Activated T-cell treated with anti-CD3 and anti-CD28 coated beads, Interleukin-2, amount 50 U/mL, for 48 hours (primary cell): ENCODE measurements at regions not wholly inside any gene's neighbourhood (a gene's known extent, or its start where the extent isn't known, plus 50 kb on each side); places are given as distances from the start of the nearest gene placed in this dataset.
"Not testable (repeated sequence)": the region's sequence is repeated elsewhere in the genome, so short reads cannot be mapped to it uniquely, and the experiment has no call there.

Source experiments
- DNase-seq, 2 experiments: peaks; one replicate each; pipeline ENCODE4 v3.0.0-alpha.2; 2020

GRCh38 chr5:91956738-91957137 is 573.6 kb upstream of the ARRDC3 start:
- DNase-seq, result no peak

GRCh38 chr5:91955610-91956009 is 572.5 kb upstream of the ARRDC3 start:
- no peak for DNase-seq

- no peak for DNase-seq
Observed at GRCh38 chr5:91954136-91954535, 571.0 kb upstream of the ARRDC3 start.

- DNase-seq, result no peak
Observed at GRCh38 chr5:91950328-91950727, 567.2 kb upstream of the ARRDC3 start.

GRCh38 chr5:91946870-91947269 is 563.8 kb upstream of the ARRDC3 start:
- no peak for DNase-seq

- no peak for DNase-seq
Observed at GRCh38 chr5:91941588-91941987, 558.5 kb upstream of the ARRDC3 start.

- DNase-seq, result no peak
Observed at GRCh38 chr5:91938441-91938840, 555.3 kb upstream of the ARRDC3 start.

- no peak for DNase-seq
Observed at GRCh38 chr5:91937121-91937520, 554.0 kb upstream of the ARRDC3 start.

- no peak for DNase-seq
Observed at GRCh38 chr5:91929522-91929817, 546.4 kb upstream of the ARRDC3 start.

- DNase-seq, result no peak
Observed at GRCh38 chr5:91928754-91929521, 545.8 kb upstream of the ARRDC3 start.

GRCh38 chr5:91927439-91927838 is 544.3 kb upstream of the ARRDC3 start:
- DNase-seq, result no peak

GRCh38 chr5:91925249-91925648 is 542.1 kb upstream of the ARRDC3 start:
- no peak for DNase-seq

GRCh38 chr5:91917037-91917814 is 534.1 kb upstream of the ARRDC3 start:
- DNase-seq, result not testable (repeated sequence)

GRCh38 chr5:91910655-91911054 is 527.5 kb upstream of the ARRDC3 start:
- DNase-seq, result no peak

GRCh38 chr5:91910247-91910646 is 527.1 kb upstream of the ARRDC3 start:
- no peak for DNase-seq

- no peak for DNase-seq
Observed at GRCh38 chr5:91906494-91906893, 523.4 kb upstream of the ARRDC3 start.

- no peak for DNase-seq
Observed at GRCh38 chr5:91906027-91906426, 522.9 kb upstream of the ARRDC3 start.

GRCh38 chr5:91898898-91899297 is 515.8 kb upstream of the ARRDC3 start:
- DNase-seq, result no peak

- no peak for DNase-seq
Observed at GRCh38 chr5:91898019-91898418, 514.9 kb upstream of the ARRDC3 start.

GRCh38 chr5:91888810-91889209 is 505.7 kb upstream of the ARRDC3 start:
- DNase-seq, result no peak

GRCh38 chr5:91885291-91886265 is 502.5 kb upstream of the ARRDC3 start:
- DNase-seq, result no peak

GRCh38 chr5:91884036-91884435 is 500.9 kb upstream of the ARRDC3 start:
- no peak for DNase-seq

- no peak for DNase-seq
Observed at GRCh38 chr5:91875196-91875779, 492.2 kb upstream of the ARRDC3 start.
